ENCODE measurements at regions not wholly inside any gene's neighbourhood (a gene's known extent, or its start where the extent isn't known, plus 50 kb on each side); places are given as distances from the start of the nearest gene placed in this dataset.

DNA sequence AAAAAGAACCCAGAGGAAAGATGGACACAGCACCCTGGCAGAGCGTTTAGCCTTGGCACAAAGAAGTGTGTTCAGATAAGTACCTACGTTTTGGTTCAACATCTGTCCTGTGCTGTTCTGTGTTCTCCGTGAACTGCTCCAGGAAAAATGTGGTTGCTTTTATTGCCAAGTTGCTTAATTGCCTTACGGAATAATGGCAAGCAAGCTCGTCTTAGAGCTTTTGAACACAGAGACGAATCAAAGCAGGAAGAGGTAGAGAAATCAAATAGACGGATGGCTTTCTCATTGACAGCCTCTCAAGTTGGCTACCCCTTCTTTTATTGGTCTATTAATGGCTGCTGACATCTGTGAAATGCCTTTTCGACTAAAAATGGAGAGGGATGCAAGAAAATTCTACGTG, 911.1 kb upstream of the EEF2KMT start:
- DNase-seq (no peak), ATAC-seq (no peak)
- Mint-ChIP-seq H3K36me3 (ENCODE audit: insufficient read depth) (no peaks in the 10 kb centered on the region), H3K9me3 (peaks cover 4% of the 10 kb centered on the region), H3K27me3 (ENCODE audit: low read depth) (no peaks in the 10 kb centered on the region), H3K4me1 (ENCODE audit: low read depth) (no peaks in the 10 kb centered on the region), H3K4me3 (no peak overlapping the region)

GRCh38 chr16:5993356-5993755, 895.8 kb upstream of the EEF2KMT start:
- Mint-ChIP-seq H3K4me3 (no peak overlapping the region), H3K36me3 (ENCODE audit: insufficient read depth) (no peaks in the 10 kb centered on the region), H3K27me3 (ENCODE audit: low read depth) (no peaks in the 10 kb centered on the region), H3K4me1 (ENCODE audit: low read depth) (no peaks in the 10 kb centered on the region), H3K9me3 (peaks cover 2% of the 10 kb centered on the region)
- ATAC-seq (no peak), DNase-seq (no peak)

DNA sequence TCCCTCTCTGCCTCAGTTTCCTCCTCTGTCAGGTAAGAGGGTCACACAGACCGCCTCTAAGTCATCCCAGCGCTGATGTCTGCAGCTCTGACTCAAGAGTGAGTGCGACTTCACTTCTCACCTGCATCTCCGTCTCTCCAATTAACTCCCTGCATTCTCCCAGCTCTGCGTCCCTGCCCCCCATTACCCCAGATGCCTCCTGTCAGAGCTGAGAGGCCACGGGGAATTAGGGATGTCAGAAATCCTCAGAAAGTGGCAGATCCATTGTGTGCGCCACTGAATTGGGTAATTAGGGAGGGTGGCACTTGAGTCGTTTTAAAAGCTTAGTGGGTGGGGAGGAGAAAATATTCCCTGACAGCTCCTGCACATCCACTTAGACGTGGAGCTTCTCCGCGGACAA, 885.4 kb upstream of the EEF2KMT start:
- H3K27me3 Mint-ChIP-seq (ENCODE audit: low read depth) = no peaks in the 10 kb centered on the region
- no peaks in the 10 kb centered on the region for H3K4me1 Mint-ChIP-seq (ENCODE audit: low read depth)
- DNase-seq = no peak
- ATAC-seq = no peak
- H3K4me3 Mint-ChIP-seq = no peak overlapping the region
- no peaks in the 10 kb centered on the region for H3K36me3 Mint-ChIP-seq (ENCODE audit: insufficient read depth)
- no peaks in the 10 kb centered on the region for H3K9me3 Mint-ChIP-seq

DNA sequence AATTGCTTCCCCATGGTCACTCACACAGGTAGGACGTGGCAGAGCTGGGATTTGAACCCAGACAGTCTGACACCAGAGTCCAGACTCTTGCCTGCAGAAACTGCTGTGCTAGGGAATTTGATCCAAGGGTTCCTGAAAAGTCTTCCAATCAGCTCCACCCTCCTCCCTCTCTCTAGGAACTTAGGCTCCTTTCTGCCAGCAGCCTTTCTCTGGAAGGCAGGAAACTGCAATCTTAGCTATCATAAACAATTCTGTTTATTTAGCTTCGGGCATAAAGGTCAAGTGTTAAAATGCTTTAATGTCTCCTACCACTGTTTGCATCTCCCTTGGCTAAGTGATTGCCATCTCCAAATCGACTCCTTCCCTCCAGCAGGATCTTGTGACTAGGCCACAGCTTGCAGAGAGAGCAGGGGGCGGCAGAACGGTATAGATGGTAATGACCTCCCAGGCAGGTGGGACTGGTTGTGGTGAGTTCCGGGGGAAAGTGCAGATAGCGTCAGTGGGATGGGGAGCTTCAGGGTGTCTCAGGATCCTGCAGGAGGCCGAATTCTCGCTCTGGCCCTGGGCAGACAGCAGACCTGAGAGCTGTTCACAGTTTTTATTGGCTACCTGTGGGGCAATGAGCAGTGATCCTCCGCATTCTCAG, 882.4 kb upstream of the EEF2KMT start:
- no peak for ATAC-seq
- H3K4me1 Mint-ChIP-seq (ENCODE audit: low read depth) = no peaks in the 10 kb centered on the region
- H3K9me3 Mint-ChIP-seq = no peaks in the 10 kb centered on the region
- no peak overlapping the region for H3K4me3 Mint-ChIP-seq
- no peaks in the 10 kb centered on the region for H3K36me3 Mint-ChIP-seq (ENCODE audit: insufficient read depth)
- no peak for DNase-seq
- H3K27me3 Mint-ChIP-seq (ENCODE audit: low read depth) = no peaks in the 10 kb centered on the region

GRCh38 chr16:5977329-5977728, 879.7 kb upstream of the EEF2KMT start:
- no peak for ATAC-seq
- DNase-seq = no peak
- Mint-ChIP-seq H3K4me1 (ENCODE audit: low read depth) (no peaks in the 10 kb centered on the region), H3K27me3 (ENCODE audit: low read depth) (peaks cover 1% of the 10 kb centered on the region), H3K9me3 (no peaks in the 10 kb centered on the region), H3K36me3 (ENCODE audit: insufficient read depth) (no peaks in the 10 kb centered on the region), H3K4me3 (no peak overlapping the region)

GRCh38 chr16:5972747-5973146, 875.2 kb upstream of the EEF2KMT start:
- H3K27me3 Mint-ChIP-seq (ENCODE audit: low read depth) = peaks cover 1% of the 10 kb centered on the region
- H3K9me3 Mint-ChIP-seq = peaks cover 12% of the 10 kb centered on the region
- DNase-seq = no peak
- no peaks in the 10 kb centered on the region for H3K36me3 Mint-ChIP-seq (ENCODE audit: insufficient read depth)
- H3K4me1 Mint-ChIP-seq (ENCODE audit: low read depth) = no peaks in the 10 kb centered on the region
- H3K4me3 Mint-ChIP-seq = no peak overlapping the region
- ATAC-seq = no peak

GRCh38 chr16:5971924-5972323, 874.3 kb upstream of the EEF2KMT start:
- Mint-ChIP-seq H3K36me3 (ENCODE audit: insufficient read depth) (no peaks in the 10 kb centered on the region), H3K4me1 (ENCODE audit: low read depth) (no peaks in the 10 kb centered on the region), H3K9me3 (peaks cover 14% of the 10 kb centered on the region), H3K4me3 (no peak overlapping the region), H3K27me3 (ENCODE audit: low read depth) (peaks cover 1% of the 10 kb centered on the region)
- no peak for DNase-seq
- ATAC-seq = no peak

DNA sequence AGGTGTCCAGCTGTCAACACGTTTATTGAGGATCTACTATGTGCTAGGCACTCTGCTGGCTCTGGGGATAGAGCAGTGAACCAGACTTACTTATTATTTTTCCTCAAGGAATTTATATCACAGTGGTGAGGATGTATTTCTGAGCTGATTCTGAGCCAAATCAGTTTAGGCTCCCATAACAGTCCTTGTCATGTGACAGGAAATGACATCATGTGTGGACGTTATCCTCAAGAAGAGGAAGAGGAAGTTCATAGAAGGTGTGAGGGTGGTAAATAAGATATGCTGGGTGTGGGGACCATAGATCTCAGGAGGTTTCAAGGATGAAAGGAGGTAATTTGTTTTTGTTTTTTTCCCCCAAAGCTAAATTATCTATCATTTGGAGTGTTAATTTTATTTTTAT, 873.5 kb upstream of the EEF2KMT start:
- peaks cover 1% of the 10 kb centered on the region for H3K27me3 Mint-ChIP-seq (ENCODE audit: low read depth)
- ATAC-seq (no peak), DNase-seq (no peak)
- H3K4me1 Mint-ChIP-seq (ENCODE audit: low read depth) = no peaks in the 10 kb centered on the region
- H3K9me3 Mint-ChIP-seq = peaks cover 14% of the 10 kb centered on the region
- no peaks in the 10 kb centered on the region for H3K36me3 Mint-ChIP-seq (ENCODE audit: insufficient read depth)
- H3K4me3 Mint-ChIP-seq = no peak overlapping the region

GRCh38 chr16:5966004-5966403, 868.4 kb upstream of the EEF2KMT start:
- Mint-ChIP-seq H3K4me1 (ENCODE audit: low read depth) (no peaks in the 10 kb centered on the region), H3K36me3 (ENCODE audit: insufficient read depth) (no peaks in the 10 kb centered on the region), H3K4me3 (no peak overlapping the region), H3K9me3 (peaks cover 22% of the 10 kb centered on the region), H3K27me3 (ENCODE audit: low read depth) (no peaks in the 10 kb centered on the region)
- DNase-seq = no peak
- no peak for ATAC-seq

- no peak overlapping the region for H3K4me3 Mint-ChIP-seq
- no peak for ATAC-seq
- peaks cover 19% of the 10 kb centered on the region for H3K9me3 Mint-ChIP-seq
- DNase-seq = no peak
- no peaks in the 10 kb centered on the region for H3K27me3 Mint-ChIP-seq (ENCODE audit: low read depth)
- H3K36me3 Mint-ChIP-seq (ENCODE audit: insufficient read depth) = no peaks in the 10 kb centered on the region
- no peaks in the 10 kb centered on the region for H3K4me1 Mint-ChIP-seq (ENCODE audit: low read depth)
Measured at GRCh38 chr16:5965321-5965720, 867.7 kb upstream of the EEF2KMT start.

- H3K4me1 Mint-ChIP-seq (ENCODE audit: low read depth) = no peaks in the 10 kb centered on the region
- ATAC-seq (no peak), DNase-seq (no peak)
- no peaks in the 10 kb centered on the region for H3K36me3 Mint-ChIP-seq (ENCODE audit: insufficient read depth)
- H3K27me3 Mint-ChIP-seq (ENCODE audit: low read depth) = no peaks in the 10 kb centered on the region
- no peak overlapping the region for H3K4me3 Mint-ChIP-seq
- peaks cover 6% of the 10 kb centered on the region for H3K9me3 Mint-ChIP-seq
Measured at GRCh38 chr16:5951486-5951885, 853.9 kb upstream of the EEF2KMT start.

DNA sequence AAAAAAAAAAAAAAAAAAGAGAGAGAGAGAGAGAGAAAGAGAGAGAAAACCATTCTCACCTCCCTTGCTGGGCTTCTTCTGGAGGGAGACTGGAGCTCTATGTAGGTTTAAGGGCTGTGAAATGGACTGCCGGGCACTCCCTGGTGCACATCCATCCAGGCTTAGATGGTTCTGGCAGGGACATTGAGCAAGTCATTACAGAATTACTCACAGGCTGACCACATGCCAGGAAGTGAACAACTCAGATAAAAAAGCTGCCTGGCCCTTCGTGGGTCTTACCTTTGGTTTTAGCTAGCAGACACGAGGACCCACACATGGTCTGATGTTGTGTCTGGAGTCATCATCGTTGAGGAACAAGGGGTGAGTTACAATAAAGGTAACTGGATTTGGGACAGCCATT, 847.4 kb upstream of the EEF2KMT start:
- ATAC-seq = no peak
- peaks cover 16% of the 10 kb centered on the region for H3K9me3 Mint-ChIP-seq

GRCh38 chr16:5938607-5939006, 841.0 kb upstream of the EEF2KMT start:
- Mint-ChIP-seq H3K9me3 (peaks cover 15% of the 10 kb centered on the region), H3K27me3 (ENCODE audit: low read depth) (no peaks in the 10 kb centered on the region), H3K4me3 (no peak overlapping the region), H3K4me1 (ENCODE audit: low read depth) (no peaks in the 10 kb centered on the region), H3K36me3 (ENCODE audit: insufficient read depth) (no peaks in the 10 kb centered on the region)
- ATAC-seq (no peak), DNase-seq (no peak)

More for the DNA sequence above, 847.4 kb upstream of the EEF2KMT start:
- H3K4me3 Mint-ChIP-seq = no peak overlapping the region
- no peaks in the 10 kb centered on the region for H3K4me1 Mint-ChIP-seq (ENCODE audit: low read depth)
- no peak for DNase-seq
- H3K36me3 Mint-ChIP-seq (ENCODE audit: insufficient read depth) = no peaks in the 10 kb centered on the region
- no peaks in the 10 kb centered on the region for H3K27me3 Mint-ChIP-seq (ENCODE audit: low read depth)

GRCh38 chr16:5932906-5933305, 835.3 kb upstream of the EEF2KMT start:
- peaks cover 13% of the 10 kb centered on the region for H3K9me3 Mint-ChIP-seq
- no peak overlapping the region for H3K4me3 Mint-ChIP-seq
- no peaks in the 10 kb centered on the region for H3K36me3 Mint-ChIP-seq (ENCODE audit: insufficient read depth)
- ATAC-seq (no peak), DNase-seq (no peak)
- no peaks in the 10 kb centered on the region for H3K4me1 Mint-ChIP-seq (ENCODE audit: low read depth)
- no peaks in the 10 kb centered on the region for H3K27me3 Mint-ChIP-seq (ENCODE audit: low read depth)

- no peaks in the 10 kb centered on the region for H3K4me1 Mint-ChIP-seq (ENCODE audit: low read depth)
- H3K27me3 Mint-ChIP-seq (ENCODE audit: low read depth) = peaks cover 3% of the 10 kb centered on the region
- H3K36me3 Mint-ChIP-seq (ENCODE audit: insufficient read depth) = no peaks in the 10 kb centered on the region
- DNase-seq = no peak
- no peak for ATAC-seq
- H3K4me3 Mint-ChIP-seq = no peak overlapping the region
- H3K9me3 Mint-ChIP-seq = peaks cover 13% of the 10 kb centered on the region
Measured at GRCh38 chr16:5928476-5929065, 831.0 kb upstream of the EEF2KMT start.
